Mesodermal cell (in vitro differentiated cells): ENCODE measurements at regions not wholly inside any gene's neighbourhood (a gene's known extent, or its start where the extent isn't known, plus 50 kb on each side); places are given as distances from the start of the nearest gene placed in this dataset.
A peak's percentile ranks its signal among the peaks of the same experiment; 100 is the strongest.

Experiments
- H3K27ac ChIP-seq: 2 replicates; pipeline ENCODE4 v1.7.0; 2013; ENCODE audit warnings: mild to moderate bottlenecking, low read depth, low read length, moderate library complexity; ENCODE audit not compliant: severe bottlenecking
- H3K36me3 ChIP-seq: 2 replicates; pipeline ENCODE4 v1.7.1; 2013; ENCODE audit warnings: mild to moderate bottlenecking, low read length, moderate library complexity; ENCODE audit not compliant: control insufficient read depth, insufficient read depth
- H3K4me1 ChIP-seq: one replicate; pipeline ENCODE4 v1.7.1; 2013; ENCODE audit warnings: mild to moderate bottlenecking, low read length; ENCODE audit not compliant: insufficient read depth, control insufficient read depth, poor library complexity, severe bottlenecking
- H3K4me3 ChIP-seq: 2 replicates; pipeline ENCODE4 v1.7.0; 2013; ENCODE audit warnings: low read length, control low read depth, mild to moderate bottlenecking; ENCODE audit not compliant: insufficient read depth, poor library complexity, severe bottlenecking; ENCODE audit errors: extremely low read depth
- H3K9me3 ChIP-seq: 2 replicates; pipeline ENCODE4 v1.7.1; 2013; ENCODE audit warnings: mild to moderate bottlenecking, low read length, moderate library complexity; ENCODE audit not compliant: control insufficient read depth
- WGBS, 2 experiments: methylation state at CpG; one replicate each; pipeline ENCODE4 v1.1.5; 2013; ENCODE audit warnings: missing lambda C conversion rate in 2 of 2; ENCODE audit not compliant: insufficient coverage in 2 of 2; 5-methylcytosine and 5-hydroxymethylcytosine counted together

GRCh38 chr18:73793386-73793785, 354.2 kb downstream of the FBXO15 start:
- no peaks in the 10 kb centered on the region for H3K9me3 ChIP-seq
- H3K27ac ChIP-seq: peak overlapping the region; percentile 89
- H3K36me3 ChIP-seq: no peaks in the 10 kb centered on the region
- 5 to 10% methylated on average over 2 to 3 of the region's 3 CpGs for WGBS, 2 experiments
- no peak overlapping the region for H3K4me3 ChIP-seq
- peaks cover 20% of the 10 kb centered on the region for H3K4me1 ChIP-seq

DNA sequence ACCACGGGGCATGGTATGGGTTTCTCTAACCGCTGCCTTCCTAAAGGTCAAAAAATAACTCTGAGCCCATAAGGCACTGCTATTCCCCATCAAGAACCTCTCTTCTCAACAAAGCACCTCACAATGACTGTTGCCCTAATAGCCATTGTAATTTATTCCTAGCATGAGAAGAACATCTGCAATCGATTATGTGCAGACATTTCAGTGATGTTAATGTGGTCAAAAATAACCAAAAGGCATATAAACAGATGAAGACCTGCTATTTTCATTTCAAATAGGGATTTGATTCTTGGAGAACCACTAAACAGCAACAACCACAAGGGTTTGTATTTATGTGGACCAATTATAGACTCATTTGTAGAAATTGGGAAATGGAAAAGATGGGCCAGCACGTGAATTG, 356.6 kb downstream of the FBXO15 start:
- 100% methylated on average over 2 to 3 of the region's 4 CpGs for WGBS, 2 experiments
- H3K4me1 ChIP-seq: peaks cover 20% of the 10 kb centered on the region
- H3K27ac ChIP-seq: no peak overlapping the region
- H3K4me3 ChIP-seq: no peak overlapping the region
- H3K9me3 ChIP-seq: no peaks in the 10 kb centered on the region
- no peaks in the 10 kb centered on the region for H3K36me3 ChIP-seq

DNA sequence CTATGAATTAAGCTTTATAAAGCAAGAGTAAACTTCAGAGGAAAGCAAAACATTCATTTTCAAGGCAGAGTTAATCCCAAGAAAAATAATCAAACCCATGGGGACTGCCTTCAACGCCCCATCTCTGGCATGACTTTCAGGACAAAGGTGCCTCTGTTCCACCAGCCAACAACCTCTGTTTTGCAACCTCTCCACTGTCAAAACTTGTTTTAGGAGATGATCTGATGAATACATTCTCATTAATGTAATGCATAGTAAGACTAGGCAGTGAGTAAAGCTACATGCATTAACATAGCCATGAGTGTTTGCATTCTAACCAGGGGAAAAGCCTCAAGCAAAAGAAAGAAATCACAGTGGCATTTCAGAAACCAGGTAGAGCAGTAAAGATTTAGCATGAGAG, 357.0 kb downstream of the FBXO15 start:
- Histone ChIP-seq H3K4me1 (peaks cover 20% of the 10 kb centered on the region), H3K9me3 (no peaks in the 10 kb centered on the region), H3K27ac (no peak overlapping the region), H3K36me3 (no peaks in the 10 kb centered on the region), H3K4me3 (no peak overlapping the region)
- WGBS, 2 experiments: no CpG with 5 or more reads among the region's 1 CpG

- Histone ChIP-seq H3K9me3 (no peaks in the 10 kb centered on the region), H3K4me3 (no peak overlapping the region), H3K4me1 (peaks cover 3% of the 10 kb centered on the region), H3K36me3 (no peaks in the 10 kb centered on the region), H3K27ac (no peak overlapping the region)
- WGBS, 2 experiments: 93 to 100% methylated on average over 5 of the region's 5 CpGs
Observed at GRCh38 chr18:73787316-73787715, 360.3 kb downstream of the FBXO15 start.

GRCh38 chr18:73785300-73785699, 362.3 kb downstream of the FBXO15 start:
- H3K9me3 ChIP-seq: no peaks in the 10 kb centered on the region
- no peaks in the 10 kb centered on the region for H3K4me1 ChIP-seq
- H3K36me3 ChIP-seq: no peaks in the 10 kb centered on the region
- 100% methylated on average over 1 of the region's 1 CpG for WGBS, 2 experiments
- H3K4me3 ChIP-seq: no peak overlapping the region
- no peak overlapping the region for H3K27ac ChIP-seq

- Histone ChIP-seq H3K36me3 (no peaks in the 10 kb centered on the region), H3K9me3 (no peaks in the 10 kb centered on the region)
- WGBS, 2 experiments: 88 to 97% methylated on average over 6 to 7 of the region's 8 CpGs
Observed at GRCh38 chr18:73784853-73785252, 362.8 kb downstream of the FBXO15 start.

DNA sequence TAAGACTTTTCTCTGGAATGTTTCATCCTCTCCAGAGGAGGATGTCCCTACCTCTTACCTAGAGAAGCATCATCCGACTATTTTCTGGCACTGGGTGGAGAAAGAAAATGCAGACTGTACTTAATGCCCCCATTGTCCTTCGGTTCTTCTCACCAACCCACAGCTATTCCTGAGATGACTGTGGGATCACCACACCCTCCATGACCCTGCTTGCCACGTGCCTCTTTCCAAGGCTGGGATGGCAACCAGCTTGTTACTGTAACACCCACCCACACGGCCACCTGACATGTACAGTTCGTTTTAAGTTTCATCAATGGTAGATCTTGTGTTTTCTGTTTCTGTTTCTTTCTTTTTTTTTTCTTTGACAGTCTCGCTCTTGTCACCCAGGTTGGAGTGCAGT, 365.2 kb downstream of the FBXO15 start:
- WGBS, 2 experiments: 89 to 100% methylated on average over 2 to 5 of the region's 6 CpGs
- Histone ChIP-seq H3K4me1 (no peaks in the 10 kb centered on the region), H3K36me3 (no peaks in the 10 kb centered on the region), H3K4me3 (no peak overlapping the region), H3K27ac (no peak overlapping the region), H3K9me3 (no peaks in the 10 kb centered on the region)

More at GRCh38 chr18:73784853-73785252, 362.8 kb downstream of the FBXO15 start:
- Histone ChIP-seq H3K27ac (no peak overlapping the region), H3K4me3 (no peak overlapping the region), H3K4me1 (no peaks in the 10 kb centered on the region)

- H3K27ac ChIP-seq: no peak overlapping the region
- H3K4me3 ChIP-seq: no peak overlapping the region
- no peaks in the 10 kb centered on the region for H3K4me1 ChIP-seq
- H3K36me3 ChIP-seq: no peaks in the 10 kb centered on the region
- no peaks in the 10 kb centered on the region for H3K9me3 ChIP-seq
- 71 to 88% methylated on average over 2 to 5 of the region's 7 CpGs for WGBS, 2 experiments
Observed at GRCh38 chr18:73780218-73780617, 367.4 kb downstream of the FBXO15 start.

DNA sequence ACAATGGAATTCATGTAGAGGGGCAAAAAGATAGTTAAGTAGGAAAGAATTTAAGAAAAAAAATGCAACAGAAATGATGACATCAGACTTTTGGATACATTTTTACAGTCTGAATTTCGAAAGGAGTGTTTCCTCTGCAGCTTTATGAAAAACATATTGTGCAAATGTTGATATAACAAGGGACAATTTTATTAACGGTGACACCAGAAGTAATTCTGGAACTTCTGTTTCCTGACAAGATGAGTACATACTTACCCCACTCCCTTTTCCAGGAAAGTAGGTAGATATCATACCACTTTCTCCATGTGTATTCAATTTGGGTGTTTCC, 369.6 kb downstream of the FBXO15 start:
- H3K4me1 ChIP-seq: no peaks in the 10 kb centered on the region
- WGBS, 2 experiments: 86 to 100% methylated on average over 1 of the region's 2 CpGs

GRCh38 chr18:73777356-73778031, 370.1 kb downstream of the FBXO15 start:
- H3K9me3 ChIP-seq: no peaks in the 10 kb centered on the region
- H3K4me3 ChIP-seq: no peak overlapping the region
- 80% methylated on average over 1 of the region's 1 CpG; no CpG with 5 or more reads in 1 of the 2 experiments for WGBS, 2 experiments
- H3K4me1 ChIP-seq: no peaks in the 10 kb centered on the region
- no peaks in the 10 kb centered on the region for H3K36me3 ChIP-seq
- no peak overlapping the region for H3K27ac ChIP-seq

More for the DNA sequence above, 369.6 kb downstream of the FBXO15 start:
- no peak overlapping the region for H3K27ac ChIP-seq
- no peaks in the 10 kb centered on the region for H3K9me3 ChIP-seq
- no peaks in the 10 kb centered on the region for H3K36me3 ChIP-seq
- no peak overlapping the region for H3K4me3 ChIP-seq

DNA sequence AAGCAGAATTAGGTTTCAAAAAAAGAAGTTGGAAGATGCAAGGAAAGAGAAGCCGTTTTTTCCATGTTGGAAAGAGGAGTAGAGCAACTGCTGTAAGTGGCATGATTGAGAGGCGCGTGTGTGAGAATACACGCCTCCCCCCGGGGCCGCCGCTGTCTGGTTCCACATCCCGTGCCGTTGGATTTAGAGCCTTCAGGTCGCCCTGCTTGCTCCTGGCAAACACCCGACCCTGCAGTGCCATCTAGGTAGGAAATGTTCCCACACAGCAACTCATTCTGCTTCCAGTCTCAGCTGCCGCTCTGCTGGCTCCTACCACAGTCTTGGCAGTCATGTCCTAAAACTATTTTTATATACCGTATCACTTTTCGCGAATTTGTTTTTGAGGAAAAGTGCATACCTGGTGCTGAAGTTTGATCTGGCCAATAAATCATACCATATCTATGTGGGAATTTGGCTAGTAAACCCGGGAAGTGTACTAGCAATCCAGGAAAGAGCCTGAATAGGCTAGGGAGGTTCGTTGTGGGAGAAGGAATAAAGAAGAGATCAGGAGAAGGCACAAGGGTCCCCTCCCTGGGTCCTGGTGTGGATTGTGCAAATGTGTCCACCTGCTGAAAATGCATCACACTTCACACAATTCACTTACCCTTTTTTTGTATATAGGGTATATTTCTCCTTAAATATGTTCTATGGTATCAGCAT, 372.7 kb downstream of the FBXO15 start:
- no peak overlapping the region for H3K27ac ChIP-seq

More for the DNA sequence above, 372.7 kb downstream of the FBXO15 start:
- Histone ChIP-seq H3K4me1 (no peaks in the 10 kb centered on the region), H3K36me3 (no peaks in the 10 kb centered on the region), H3K4me3 (no peak overlapping the region), H3K9me3 (no peaks in the 10 kb centered on the region)
- 78 to 87% methylated on average over 12 of the region's 17 CpGs for WGBS, 2 experiments
